MCF 10A (cell line): ENCODE measurements at regions not wholly inside any gene's neighbourhood (a gene's known extent, or its start where the extent isn't known, plus 50 kb on each side); places are given as distances from the start of the nearest gene placed in this dataset.

Source experiments
- BruUV-seq: library from RNA; stranded (reverse); fragments of 400-500 nt; replicated peaks from 2 replicates; lab custom pipeline; 2021; lab: Mats Ljungman, UMichigan
- CTCF ChIA-PET: fragments of 300-600 bp; sonication (Branson Sonifier 250); formaldehyde crosslinking; extraction: SDS; loops from one replicate; lab custom pipeline; 2021; ENCODE audit warnings: antibody characterized with exemption, inconsistent platforms; lab: Yijun Ruan, JAX
- POLR2A ChIA-PET: fragments of 300-600, 350-650 bp; sonication (Branson Sonifier 250); formaldehyde crosslinking; extraction: SDS; loops from one replicate; lab custom pipeline; 2020; ENCODE audit warnings: antibody characterized with exemption, inconsistent platforms; lab: Yijun Ruan, JAX
- DNase-seq: peaks from one replicate; pipeline ENCODE4 v3.0.0-alpha.2; 2018; ENCODE audit not compliant: unreplicated experiment
- H3K27ac Mint-ChIP-seq: one replicate; pipeline ENCODE4 v1.8.0; 2022; ENCODE audit warnings: mild to moderate bottlenecking, low read depth, mixed read lengths; ENCODE audit not compliant: unreplicated experiment
- H3K27me3 Mint-ChIP-seq: one replicate; pipeline ENCODE4 v1.8.0; 2022; ENCODE audit warnings: mixed read lengths; ENCODE audit not compliant: insufficient read depth, unreplicated experiment
- H3K36me3 Mint-ChIP-seq: one replicate; pipeline ENCODE4 v1.8.0; 2022; ENCODE audit warnings: mild to moderate bottlenecking, moderate library complexity, mixed read lengths; ENCODE audit not compliant: insufficient read depth, unreplicated experiment
- H3K4me1 Mint-ChIP-seq: one replicate; pipeline ENCODE4 v1.8.0; 2022; ENCODE audit warnings: mixed read lengths; ENCODE audit not compliant: insufficient read depth, unreplicated experiment
- H3K4me3 Mint-ChIP-seq: one replicate; pipeline ENCODE4 v1.8.0; 2022; ENCODE audit warnings: mild to moderate bottlenecking, moderate library complexity, mixed read lengths; ENCODE audit not compliant: unreplicated experiment
- H3K9me3 Mint-ChIP-seq: one replicate; pipeline ENCODE4 v1.8.0; 2022; ENCODE audit warnings: mixed read lengths; ENCODE audit not compliant: unreplicated experiment
- CTCF ChIP-seq: fragments of 200-600 bp; IDR thresholded peaks from one replicate; pipeline ENCODE4 v1.8.0; 2022; ENCODE audit warnings: antibody characterized with exemption, mild to moderate bottlenecking; ENCODE audit not compliant: unreplicated experiment
- intact Hi-C: fragments of 100-400 bp; cut with micrococcal nuclease; formaldehyde crosslinking; loops from 2 replicates; pipeline ENCODE4 v1.14.1; 2022

DNA sequence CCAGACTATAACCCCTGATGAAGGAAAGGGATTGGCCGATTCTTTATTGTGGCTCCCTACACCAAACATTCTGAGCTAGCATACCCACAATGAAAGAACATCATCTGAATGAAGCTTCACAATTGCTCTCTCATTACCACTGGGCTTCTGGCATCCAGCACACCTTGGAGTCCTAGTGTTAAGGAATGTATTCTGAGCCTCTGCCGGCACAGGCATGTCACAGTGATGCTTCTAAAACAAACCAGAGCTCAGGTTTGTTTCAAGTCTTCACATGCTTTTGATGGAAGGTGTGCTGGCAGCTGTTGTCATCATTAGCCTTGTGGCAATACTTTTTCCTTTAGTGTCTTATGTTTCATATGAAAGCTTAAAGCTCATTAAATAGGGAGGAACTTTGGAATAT lies 76.3 kb upstream of the RBBP8 start:
- Mint-ChIP-seq H3K27ac (peak overlapping the region; percentile 79), H3K4me3 (no peak overlapping the region), H3K9me3 (no peaks in the 10 kb centered on the region), H3K4me1 (peaks cover 10% of the 10 kb centered on the region), H3K36me3 (no peaks in the 10 kb centered on the region), H3K27me3 (no peaks in the 10 kb centered on the region)
- DNase-seq: peak; percentile 67
- BruUV-seq: no TSS peak
- CTCF ChIA-PET: interaction anchor here (0.6 to 2.5 kb wide), 9 partner anchors 8 to 121 kb away, joined by 3 to 10 read pairs (median 4); partner anchors contain the start of gene RBBP8
- POLR2A ChIA-PET: interaction anchor here (0.6 to 4.1 kb wide), 25 partner anchors 10 to 287 kb away, joined by 3 to 61 read pairs (median 5); partner anchors contain the start of gene RBBP8
- intact Hi-C loops: no loop called here
- no peak for TF ChIP-seq CTCF

DNA sequence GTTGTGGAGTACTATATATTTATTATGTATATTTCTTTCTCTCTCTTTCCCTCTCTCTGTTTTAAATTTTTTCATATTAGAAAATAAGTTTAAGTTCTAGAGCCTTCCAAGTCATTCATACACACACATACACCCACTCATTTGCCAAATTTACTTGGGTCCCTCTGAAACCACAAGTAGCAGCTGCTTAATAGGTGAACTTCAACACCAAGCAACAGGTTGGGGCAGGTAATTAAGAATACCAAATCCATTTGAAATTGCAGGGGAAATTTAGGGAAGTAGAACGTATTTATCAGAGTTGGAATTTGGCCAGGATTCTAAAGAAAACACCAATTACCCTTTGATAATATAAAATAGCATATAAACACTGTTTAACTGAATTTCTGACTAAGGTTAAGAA lies 75.0 kb upstream of the RBBP8 start:
- BruUV-seq: no TSS peak
- Mint-ChIP-seq H3K9me3 (no peaks in the 10 kb centered on the region), H3K4me1 (peaks cover 10% of the 10 kb centered on the region), H3K27me3 (no peaks in the 10 kb centered on the region), H3K36me3 (no peaks in the 10 kb centered on the region), H3K4me3 (no peak overlapping the region), H3K27ac (no peak overlapping the region)
- POLR2A ChIA-PET: interaction anchor here (0.7 to 4.1 kb wide), 6 partner anchors 11 to 885 kb away, joined by 3 to 61 read pairs (median 10); partner anchors contain the start of gene RBBP8
- intact Hi-C loops: no loop called here
- DNase-seq: no peak
- CTCF ChIA-PET: interaction anchor here (0.5 to 2.5 kb wide), 7 partner anchors 10 to 122 kb away, joined by 3 to 10 read pairs (median 3); partner anchors contain the start of gene RBBP8
- TF ChIP-seq CTCF: no peak

DNA sequence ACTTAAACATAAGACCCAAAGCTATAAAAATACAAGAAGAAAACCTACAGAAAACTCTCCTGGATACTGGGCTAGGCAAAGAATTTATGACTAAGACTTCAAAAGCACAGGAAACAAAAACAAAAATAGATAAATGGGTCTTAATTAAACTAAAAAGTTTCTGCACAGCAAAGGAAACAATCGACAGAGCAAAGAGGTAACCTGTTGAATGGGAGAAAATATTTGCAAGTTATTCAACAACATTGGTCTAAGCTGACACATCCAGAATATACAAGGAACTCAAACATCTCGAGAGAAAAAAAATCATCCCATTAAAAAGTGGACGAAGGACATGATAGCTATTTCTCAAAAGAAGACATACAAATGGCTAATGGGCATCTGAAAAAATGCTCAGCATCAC lies 72.3 kb upstream of the RBBP8 start:
- Mint-ChIP-seq H3K27ac (no peak overlapping the region), H3K4me1 (peaks cover 10% of the 10 kb centered on the region), H3K27me3 (no peaks in the 10 kb centered on the region), H3K36me3 (no peaks in the 10 kb centered on the region), H3K9me3 (no peaks in the 10 kb centered on the region), H3K4me3 (no peak overlapping the region)
- POLR2A ChIA-PET: interaction anchor here (0.7 to 0.9 kb wide), 2 partner anchors 11 to 21 kb away, joined by 3 read pairs; no protein-coding TSS in a partner anchor
- DNase-seq: no peak
- no peak for TF ChIP-seq CTCF
- intact Hi-C loops: no loop called here
- CTCF ChIA-PET: no interaction called here
- BruUV-seq: no TSS peak

- H3K9me3 Mint-ChIP-seq: no peaks in the 10 kb centered on the region
- no peaks in the 10 kb centered on the region for H3K36me3 Mint-ChIP-seq
- no peak for DNase-seq
- H3K4me3 Mint-ChIP-seq: peak overlapping the region; percentile 52
- no peak overlapping the region for H3K27ac Mint-ChIP-seq
- no peaks in the 10 kb centered on the region for H3K27me3 Mint-ChIP-seq
- no peak for TF ChIP-seq CTCF
- no TSS peak for BruUV-seq
- ChIA-PET POLR2A (interaction anchor here (0.6 kb wide), 1 partner anchor 77 kb away, joined by 3 read pairs; no protein-coding TSS in a partner anchor), CTCF (no interaction called here)
- peaks cover 6% of the 10 kb centered on the region for H3K4me1 Mint-ChIP-seq
- intact Hi-C loops: no loop called here
Measured at GRCh38 chr18:22865354-22866116, 67.6 kb upstream of the RBBP8 start.
